SKM-1 treated with dmso at 0.1 percent for 144 hours (cell line): ENCODE measurements at regions not wholly inside any gene's neighbourhood (a gene's known extent, or its start where the extent isn't known, plus 50 kb on each side); places are given as distances from the start of the nearest gene placed in this dataset.
"Not testable (repeated sequence)": the region's sequence is repeated elsewhere in the genome, so short reads cannot be mapped to it uniquely, and the experiment has no call there.

Experiments
- DNase-seq: peaks from one replicate; lab custom pipeline; 2025; ENCODE audit not compliant: unreplicated experiment; lab: John Stamatoyannopoulos, UW

GRCh38 chr7:119232091-119232490, 1007.6 kb downstream of the ANKRD7 start:
- DNase-seq: no peak

GRCh38 chr7:119233015-119233414, 1008.5 kb downstream of the ANKRD7 start:
- DNase-seq: no peak

GRCh38 chr7:119252962-119253361, 1020.0 kb upstream of the KCND2 start:
- no peak for DNase-seq

DNA sequence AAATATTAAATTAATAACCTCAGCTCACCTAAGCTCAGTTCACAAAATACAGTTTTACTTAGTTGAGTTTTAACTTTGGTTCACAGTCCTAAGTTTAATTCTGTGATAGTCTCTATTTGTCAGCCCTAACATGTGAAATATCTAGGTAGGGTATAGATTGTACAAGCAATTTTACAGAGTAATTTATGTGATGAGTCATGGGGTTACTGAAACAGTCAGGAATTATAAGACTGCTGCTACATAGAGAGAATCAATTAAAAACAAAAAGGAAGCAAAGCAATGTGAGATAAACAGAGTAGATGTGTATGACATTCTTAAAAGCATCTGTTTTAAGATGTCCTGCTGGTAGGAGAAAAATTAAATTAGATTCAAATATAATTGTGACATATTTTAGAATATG, 1018.2 kb upstream of the KCND2 start:
- DNase-seq: no peak

DNA sequence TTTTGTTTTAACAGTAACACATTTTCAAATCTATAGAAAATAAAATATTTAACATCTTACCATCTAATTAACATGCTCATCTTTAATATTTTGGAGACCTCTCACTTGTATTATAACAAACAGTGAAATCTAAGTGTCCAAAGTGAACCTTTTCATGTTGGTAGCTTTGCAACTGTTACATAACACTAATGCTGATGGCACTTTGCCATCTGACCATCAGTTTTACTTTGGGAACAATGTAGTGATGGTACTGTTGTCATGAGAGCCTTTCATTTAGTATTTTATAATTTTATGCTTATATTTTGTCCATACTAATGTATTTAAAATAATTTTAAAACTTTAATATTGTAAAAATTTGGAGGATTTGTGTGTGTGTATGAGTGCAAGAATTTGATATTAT, 1017.0 kb upstream of the KCND2 start:
- DNase-seq: no peak

GRCh38 chr7:119256446-119257131, 1016.4 kb upstream of the KCND2 start:
- DNase-seq: no peak

DNA sequence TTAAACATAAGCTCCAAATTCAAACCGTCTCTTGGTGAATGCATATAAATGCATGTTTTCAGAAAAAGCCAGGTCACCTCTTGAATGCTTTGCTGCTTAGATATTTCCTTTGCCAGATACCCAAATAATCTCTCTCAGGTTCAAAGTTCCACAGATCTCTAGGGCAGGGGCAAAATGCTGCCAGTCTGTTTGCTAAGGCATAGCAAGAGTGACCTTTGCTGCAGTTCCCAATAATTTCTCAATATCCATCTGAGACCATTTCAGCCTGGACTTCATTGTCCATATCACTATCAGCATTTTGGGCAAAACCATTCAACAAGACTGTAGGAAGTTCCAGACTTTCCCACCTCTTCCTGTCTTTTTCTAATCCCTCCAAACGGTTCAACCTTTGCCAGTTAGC, 1006.2 kb upstream of the KCND2 start:
- not testable (repeated sequence) for DNase-seq

- DNase-seq: peak; percentile 56
Measured at GRCh38 chr7:119270045-119270464, 1002.9 kb upstream of the KCND2 start.

DNA sequence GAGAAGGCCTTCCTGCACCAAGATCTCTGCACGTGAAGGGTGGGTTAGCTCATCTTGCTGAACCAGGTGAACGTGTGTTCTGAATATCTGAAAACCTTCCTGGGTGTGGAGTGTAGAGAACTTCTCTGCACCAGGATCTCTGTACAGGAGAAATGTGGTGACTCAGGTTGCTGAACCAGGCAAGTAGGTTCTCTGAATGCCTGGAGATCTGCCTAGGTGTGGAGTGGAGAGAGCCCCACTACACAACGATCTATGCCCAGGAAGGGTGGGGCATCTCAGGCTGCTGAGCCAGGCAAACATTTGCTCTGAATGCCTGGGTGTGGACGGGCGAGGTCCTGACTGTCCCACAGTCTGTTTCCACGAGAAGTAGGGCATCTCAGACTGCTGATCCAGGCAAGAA, 1002.3 kb upstream of the KCND2 start:
- DNase-seq: no peak

DNA sequence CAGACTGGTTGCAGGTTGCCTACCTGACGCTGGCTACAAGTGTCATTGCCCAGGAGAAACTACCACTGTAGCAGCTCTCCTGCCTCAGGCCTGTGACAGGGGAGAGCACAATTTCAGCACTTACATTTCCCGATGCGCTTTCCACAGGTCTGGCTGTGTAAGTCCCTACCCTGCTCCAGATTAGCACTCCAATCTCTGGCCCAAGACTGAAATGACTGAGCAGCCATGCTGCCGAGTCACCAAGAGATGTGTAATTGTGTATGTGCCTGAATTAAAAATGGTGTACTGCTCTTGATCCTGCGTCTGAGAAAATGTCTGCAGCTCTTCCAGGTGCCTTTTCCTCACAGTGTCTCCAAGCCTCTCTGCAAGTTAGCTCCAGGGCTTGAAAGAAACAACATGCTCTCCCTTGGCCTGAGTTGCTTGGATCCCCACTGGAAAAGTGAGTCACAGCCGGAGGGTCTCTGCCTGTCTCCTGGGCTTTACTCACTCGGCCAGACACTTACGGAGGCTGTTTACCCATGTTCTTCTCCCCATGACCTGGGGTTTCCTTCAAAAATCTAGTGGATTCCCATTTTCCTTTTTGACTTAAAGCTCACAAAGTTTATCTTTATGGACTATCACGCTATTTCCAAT, 1001.7 kb upstream of the KCND2 start:
- DNase-seq: no peak

DNA sequence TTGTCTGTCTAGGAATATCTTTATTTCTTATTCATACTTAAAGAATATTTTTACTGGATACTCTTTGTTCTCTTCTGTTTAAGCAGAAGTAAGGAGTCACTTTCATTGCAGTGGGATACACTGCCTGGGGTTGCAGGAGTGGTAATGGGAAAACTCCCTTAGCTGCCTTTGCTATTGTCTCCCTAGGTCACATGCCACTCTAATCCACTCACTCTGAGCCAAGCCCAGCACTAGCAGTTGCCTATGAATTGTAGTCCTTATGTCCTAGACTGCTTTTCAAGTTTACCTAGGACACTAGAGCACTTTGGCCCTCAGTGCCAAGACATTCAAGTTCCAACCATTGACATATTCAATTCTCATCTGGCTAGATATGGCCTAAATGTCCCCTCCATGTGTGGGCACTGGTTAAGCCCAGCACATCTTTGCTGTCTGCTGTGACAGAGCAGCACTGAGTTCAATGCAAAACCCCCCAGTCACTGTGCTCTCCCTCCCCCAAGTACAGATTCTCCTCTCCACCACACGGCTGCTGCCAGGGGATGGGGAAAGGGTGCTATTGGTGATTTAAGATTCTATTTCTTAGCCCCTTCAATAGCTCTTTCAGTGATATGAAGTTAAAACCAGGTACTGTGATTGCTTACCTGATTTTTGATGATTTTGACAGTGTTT, 991.7 kb upstream of the KCND2 start:
- no peak for DNase-seq

DNA sequence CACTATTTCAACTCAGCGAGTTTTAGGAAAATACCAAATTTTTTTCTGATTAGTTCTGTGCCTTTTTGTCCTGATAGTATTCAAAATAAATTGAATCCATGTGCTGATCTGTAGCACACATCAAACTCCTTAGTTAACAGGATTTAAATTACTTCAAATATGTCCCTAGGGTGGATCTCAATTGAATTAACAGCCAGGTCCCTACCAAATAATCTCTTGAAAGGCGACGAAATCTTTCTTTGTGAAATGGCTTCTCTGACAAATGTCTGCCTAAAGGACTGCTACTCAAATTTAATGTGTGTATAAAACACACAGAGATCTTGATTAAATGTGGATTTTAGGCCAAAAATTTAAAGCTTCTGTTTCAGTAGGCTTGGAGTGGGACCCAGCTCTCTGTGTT, 989.6 kb upstream of the KCND2 start:
- DNase-seq: no peak

- no peak for DNase-seq
Measured at GRCh38 chr7:119288416-119288815, 984.6 kb upstream of the KCND2 start.

DNA sequence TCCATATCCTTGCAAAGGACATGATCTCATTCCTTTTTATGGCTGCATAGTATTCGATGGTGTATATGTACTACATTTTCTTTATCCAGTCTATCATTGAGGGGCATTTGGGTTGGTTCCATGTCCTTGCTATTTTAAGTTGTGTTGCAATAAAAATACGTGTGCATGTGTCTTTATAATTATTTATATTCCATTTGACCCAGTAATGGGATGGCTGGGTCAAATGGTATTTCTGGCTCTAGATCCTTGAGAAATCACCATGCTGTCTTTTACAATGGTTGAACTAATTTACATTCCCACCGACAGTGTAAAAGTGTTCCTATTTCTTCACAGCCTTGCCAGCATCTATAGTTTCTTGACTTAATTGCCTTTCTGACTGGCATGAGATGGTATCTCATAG, 972.6 kb upstream of the KCND2 start:
- not testable (repeated sequence) for DNase-seq

GRCh38 chr7:119320316-119320715, 952.7 kb upstream of the KCND2 start:
- DNase-seq: no peak

- no peak for DNase-seq
Measured at GRCh38 chr7:119329715-119330114, 943.3 kb upstream of the KCND2 start.

GRCh38 chr7:119335405-119335804, 937.6 kb upstream of the KCND2 start:
- no peak for DNase-seq

- no peak for DNase-seq
Measured at GRCh38 chr7:119341822-119342221, 931.2 kb upstream of the KCND2 start.

DNA sequence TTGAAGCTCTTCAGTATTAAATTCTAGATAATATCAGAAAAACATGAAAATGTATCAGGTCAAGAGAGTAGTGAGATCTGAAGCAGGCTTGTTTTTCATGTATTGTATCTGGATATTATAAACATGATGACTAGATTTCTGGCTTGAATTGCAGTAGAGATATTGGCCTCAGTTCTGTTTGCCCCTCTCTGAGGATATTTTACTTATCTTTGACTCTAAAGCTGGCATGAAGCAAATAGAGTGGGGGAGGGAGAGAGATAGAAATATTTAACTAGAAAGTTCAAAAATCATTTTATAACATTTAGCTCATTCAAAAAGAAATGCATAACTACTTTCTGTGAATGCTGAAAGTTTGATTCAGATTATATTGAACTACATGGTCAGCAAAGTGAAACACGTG, 929.7 kb upstream of the KCND2 start:
- DNase-seq: no peak

DNA sequence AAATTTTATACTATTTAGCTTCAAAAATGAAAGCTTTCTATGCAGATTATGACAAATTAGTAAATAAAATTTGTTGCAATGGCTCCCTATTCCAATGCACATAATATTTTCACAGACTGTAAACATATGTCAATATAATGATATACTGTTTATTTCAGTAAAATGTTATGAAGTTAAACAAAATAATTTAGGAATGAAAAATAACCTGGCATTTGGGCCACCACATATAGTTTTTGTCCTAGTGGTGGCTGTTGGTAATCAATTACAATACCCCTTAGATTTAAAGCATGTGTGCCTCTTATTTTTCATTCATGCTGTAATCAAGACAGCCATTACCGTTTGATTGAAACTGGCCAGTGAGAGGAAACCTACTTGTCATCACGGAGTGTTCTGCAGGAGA, 928.5 kb upstream of the KCND2 start:
- no peak for DNase-seq

DNA sequence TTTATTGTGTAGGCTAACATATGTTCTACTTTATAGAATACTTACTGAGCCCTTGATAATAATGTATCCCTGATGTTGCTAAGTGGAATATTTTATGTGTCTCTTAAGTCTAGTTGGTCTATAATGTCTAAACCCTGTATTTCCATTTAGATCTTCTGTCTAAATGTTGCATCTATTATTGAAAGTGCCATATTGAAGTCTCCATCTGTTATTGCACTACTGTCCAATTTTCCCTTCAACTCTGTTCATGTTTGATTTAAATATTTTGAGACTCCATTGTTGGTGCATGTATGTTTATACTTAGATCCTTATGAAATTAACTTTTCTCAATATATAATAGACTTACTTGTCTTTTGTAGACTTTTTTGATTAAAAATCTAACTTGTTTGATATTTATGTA, 924.5 kb upstream of the KCND2 start:
- no peak for DNase-seq

GRCh38 chr7:119350334-119350733, 922.6 kb upstream of the KCND2 start:
- DNase-seq: no peak
